Tibial nerve (tissue), 4 donors: ENCODE measurements at regions not wholly inside any gene's neighbourhood (a gene's known extent, or its start where the extent isn't known, plus 50 kb on each side); places are given as distances from the start of the nearest gene placed in this dataset.

Experiments
- EP300 ChIP-seq, 2 donors: sonication (generic); formaldehyde crosslinking; IDR thresholded peaks; one replicate each; pipeline ENCODE4 v1.6.1; 2017; ENCODE audit warnings: antibody characterized with exemption in 2 of 2, mild to moderate bottlenecking in 1 of 2
- POLR2A ChIP-seq, 2 donors: fragments of 450-650 bp; IDR thresholded peaks; one replicate each; pipeline ENCODE4 v1.6.1; 2017; ENCODE audit warnings: antibody characterized with exemption in 2 of 2, mild to moderate bottlenecking in 2 of 2, moderate library complexity in 2 of 2
- TF ChIP-seq, protein P1 (sequence below), 5 experiments: fragments of 200-600 bp in 3 of 5; fragments of 450-650 bp in 2 of 5; sonication (generic) in 3 of 5; IDR thresholded peaks; one replicate each; pipeline ENCODE4 v1.5.1; 2016 to 2019; ENCODE audit warnings: antibody characterized with exemption in 5 of 5, mild to moderate bottlenecking in 3 of 5, moderate library complexity in 2 of 5

DNA sequence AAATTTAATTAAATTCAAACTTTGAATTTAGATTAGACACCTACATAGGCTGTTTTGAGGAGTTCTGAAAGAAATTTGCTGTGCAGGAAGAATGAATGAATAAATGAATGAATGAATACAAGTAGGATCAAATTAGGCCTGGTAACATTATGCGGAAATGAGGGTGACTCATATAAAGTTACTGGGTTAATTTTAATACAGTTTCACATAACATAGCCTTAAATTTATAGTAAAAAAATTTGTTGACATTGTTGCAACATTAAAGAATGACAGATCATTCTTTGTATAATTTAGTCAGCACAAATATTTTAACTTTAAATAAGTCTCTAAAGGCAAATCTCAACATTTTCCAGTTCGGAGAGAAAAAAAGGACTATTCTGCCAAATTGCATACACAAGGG, 1293.1 kb upstream of the SLC39A10 start:
- TF ChIP-seq, protein P1, sequence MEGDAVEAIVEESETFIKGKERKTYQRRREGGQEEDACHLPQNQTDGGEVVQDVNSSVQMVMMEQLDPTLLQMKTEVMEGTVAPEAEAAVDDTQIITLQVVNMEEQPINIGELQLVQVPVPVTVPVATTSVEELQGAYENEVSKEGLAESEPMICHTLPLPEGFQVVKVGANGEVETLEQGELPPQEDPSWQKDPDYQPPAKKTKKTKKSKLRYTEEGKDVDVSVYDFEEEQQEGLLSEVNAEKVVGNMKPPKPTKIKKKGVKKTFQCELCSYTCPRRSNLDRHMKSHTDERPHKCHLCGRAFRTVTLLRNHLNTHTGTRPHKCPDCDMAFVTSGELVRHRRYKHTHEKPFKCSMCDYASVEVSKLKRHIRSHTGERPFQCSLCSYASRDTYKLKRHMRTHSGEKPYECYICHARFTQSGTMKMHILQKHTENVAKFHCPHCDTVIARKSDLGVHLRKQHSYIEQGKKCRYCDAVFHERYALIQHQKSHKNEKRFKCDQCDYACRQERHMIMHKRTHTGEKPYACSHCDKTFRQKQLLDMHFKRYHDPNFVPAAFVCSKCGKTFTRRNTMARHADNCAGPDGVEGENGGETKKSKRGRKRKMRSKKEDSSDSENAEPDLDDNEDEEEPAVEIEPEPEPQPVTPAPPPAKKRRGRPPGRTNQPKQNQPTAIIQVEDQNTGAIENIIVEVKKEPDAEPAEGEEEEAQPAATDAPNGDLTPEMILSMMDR (IDR thresholded peaks at IDR 0.05), result no peak
- TF ChIP-seq EP300 (IDR thresholded peaks at IDR 0.05) (no peak), POLR2A (IDR thresholded peaks at IDR 0.05) (no peak)
